Panc1 (cell line): ENCODE measurements at regions not wholly inside any gene's neighbourhood (a gene's known extent, or its start where the extent isn't known, plus 50 kb on each side); places are given as distances from the start of the nearest gene placed in this dataset.

Experiments used
- ATAC-seq: fragments of 200-7000 bp; cut with Tn5 transposase; 2 replicates; pipeline ENCODE4 v1.9.1; 2020; ENCODE audit warnings: mild to moderate bottlenecking, moderate library complexity
- BruUV-seq: library from RNA; stranded (reverse); fragments of 400-500 nt; replicated peaks from 2 replicates; lab custom pipeline; 2021; lab: Mats Ljungman, UMichigan
- CTCF ChIA-PET: fragments of 300-600 bp; sonication (Branson Sonifier 250); formaldehyde crosslinking; loops from one replicate; lab custom pipeline; 2022; ENCODE audit warnings: antibody characterized with exemption; lab: Charles Lee
- POLR2A ChIA-PET: fragments of 300-600 bp; sonication (Branson Sonifier 250); formaldehyde crosslinking; loops from one replicate; lab custom pipeline; 2022; ENCODE audit warnings: antibody characterized with exemption; lab: Charles Lee
- DNase-seq: peaks from one replicate; pipeline ENCODE4 v3.0.0-alpha.2; 2010; ENCODE audit warnings: low read depth, low spot score
- H3K27ac ChIP-seq: 2 replicates; pipeline ENCODE4 v1.5.1; 2011; ENCODE audit warnings: mild to moderate bottlenecking, low read length, inconsistent platforms
- H3K27me3 ChIP-seq: fragments of 200-500 bp; sonication (Bioruptor generic); 2 replicates; pipeline ENCODE4 v1.6.0; 2014; ENCODE audit warnings: low read length, inconsistent platforms; ENCODE audit not compliant: control insufficient read depth, insufficient read depth
- H3K36me3 ChIP-seq: fragments of 200-500 bp; sonication (Bioruptor generic); 2 replicates; pipeline ENCODE4 v1.5.1; 2014; ENCODE audit warnings: inconsistent platforms, mild to moderate bottlenecking, low read length, moderate library complexity; ENCODE audit not compliant: control insufficient read depth, insufficient read depth
- H3K4me1 ChIP-seq: 2 replicates; pipeline ENCODE4 v1.5.1; 2011; ENCODE audit warnings: inconsistent platforms, mild to moderate bottlenecking, low read length, moderate library complexity; ENCODE audit not compliant: control insufficient read depth, insufficient read depth
- H3K4me3 ChIP-seq, 2 experiments: 2 replicates each; pipeline ENCODE4 v1.5.1; 2011 to 2012; ENCODE audit warnings: low read depth in 2 of 2, low read length in 2 of 2, mild to moderate bottlenecking in 2 of 2, inconsistent platforms in 1 of 2, moderate library complexity in 1 of 2
- H3K9me3 ChIP-seq: fragments of 200-500 bp; sonication (Bioruptor generic); 2 replicates; pipeline ENCODE4 v1.5.1; 2014; ENCODE audit warnings: low read depth, mild to moderate bottlenecking, inconsistent platforms, low read length, moderate library complexity; ENCODE audit not compliant: control insufficient read depth, insufficient read depth
- CTCF ChIP-seq: fragments of 450-650 bp; IDR thresholded peaks from 2 replicates; pipeline ENCODE4 v1.5.1; 2017; ENCODE audit warnings: mild to moderate bottlenecking
- POLR2AphosphoS5 ChIP-seq: IDR thresholded peaks from 2 replicates; pipeline ENCODE4 v1.6.1; 2012; ENCODE audit warnings: mild to moderate bottlenecking, low read depth, low read length, moderate library complexity
- SIN3A ChIP-seq: IDR thresholded peaks from 2 replicates; pipeline ENCODE4 v1.6.1; 2012; ENCODE audit warnings: low read depth, mild to moderate bottlenecking, low read length, moderate library complexity, borderline replicate concordance; ENCODE audit not compliant: insufficient read depth
- TCF7L2 ChIP-seq: IDR thresholded peaks from 2 replicates; pipeline ENCODE4 v1.6.1; 2011; ENCODE audit warnings: mild to moderate bottlenecking, low read depth, low read length, inconsistent platforms
- in situ Hi-C: cut with HindIII; loops from 2 replicates; pipeline ENCODE4 v1.10.0; 2016; ENCODE audit warnings: low sequenced_read_pairs, low pct_unique_long_range_greater_than_20kb
- intact Hi-C: fragments of 100-400 bp; cut with micrococcal nuclease; formaldehyde crosslinking; loops from one replicate; pipeline ENCODE4 v1.10.0; 2022; ENCODE audit not compliant: unreplicated experiment
- TF ChIP-seq, protein P1 (sequence below), 2 experiments: IDR thresholded peaks; 2 replicates each; pipeline ENCODE4 v1.6.1; 2011 to 2012; ENCODE audit warnings: low read depth in 2 of 2, control low read depth in 1 of 2, low read length in 1 of 2, mild to moderate bottlenecking in 1 of 2, moderate library complexity in 1 of 2; ENCODE audit not compliant: insufficient read depth in 1 of 2

GRCh38 chr9:86790805-86791204 lies 156.5 kb downstream of the GAS1 start:
- H3K27ac ChIP-seq = no peak overlapping the region
- intact Hi-C loops (no loop called here), in situ Hi-C loops (no loop called here)
- no TSS peak for BruUV-seq
- ChIA-PET POLR2A (no interaction called here), CTCF (no interaction called here)
- no peaks in the 10 kb centered on the region for H3K36me3 ChIP-seq
- no peaks in the 10 kb centered on the region for H3K4me1 ChIP-seq
- TF ChIP-seq SIN3A (no peak), POLR2AphosphoS5 (no peak)
- H3K27me3 ChIP-seq = no peaks in the 10 kb centered on the region
- no peak for ATAC-seq
- H3K4me3 ChIP-seq = no peak overlapping the region
- DNase-seq = no peak
- H3K9me3 ChIP-seq = no peaks in the 10 kb centered on the region

- Histone ChIP-seq H3K36me3 (no peaks in the 10 kb centered on the region), H3K9me3 (no peaks in the 10 kb centered on the region), H3K4me1 (no peaks in the 10 kb centered on the region), H3K27me3 (no peaks in the 10 kb centered on the region), H3K4me3 (no peak overlapping the region), H3K27ac (no peak overlapping the region)
- no TSS peak for BruUV-seq
- POLR2A ChIA-PET = no interaction called here
- intact Hi-C loops (no loop called here), in situ Hi-C loops (no loop called here)
- CTCF ChIA-PET = no interaction called here
- TF ChIP-seq SIN3A (no peak), TCF7L2 (no peak), POLR2AphosphoS5 (no peak), CTCF (no peak)
- TF ChIP-seq, protein P1, sequence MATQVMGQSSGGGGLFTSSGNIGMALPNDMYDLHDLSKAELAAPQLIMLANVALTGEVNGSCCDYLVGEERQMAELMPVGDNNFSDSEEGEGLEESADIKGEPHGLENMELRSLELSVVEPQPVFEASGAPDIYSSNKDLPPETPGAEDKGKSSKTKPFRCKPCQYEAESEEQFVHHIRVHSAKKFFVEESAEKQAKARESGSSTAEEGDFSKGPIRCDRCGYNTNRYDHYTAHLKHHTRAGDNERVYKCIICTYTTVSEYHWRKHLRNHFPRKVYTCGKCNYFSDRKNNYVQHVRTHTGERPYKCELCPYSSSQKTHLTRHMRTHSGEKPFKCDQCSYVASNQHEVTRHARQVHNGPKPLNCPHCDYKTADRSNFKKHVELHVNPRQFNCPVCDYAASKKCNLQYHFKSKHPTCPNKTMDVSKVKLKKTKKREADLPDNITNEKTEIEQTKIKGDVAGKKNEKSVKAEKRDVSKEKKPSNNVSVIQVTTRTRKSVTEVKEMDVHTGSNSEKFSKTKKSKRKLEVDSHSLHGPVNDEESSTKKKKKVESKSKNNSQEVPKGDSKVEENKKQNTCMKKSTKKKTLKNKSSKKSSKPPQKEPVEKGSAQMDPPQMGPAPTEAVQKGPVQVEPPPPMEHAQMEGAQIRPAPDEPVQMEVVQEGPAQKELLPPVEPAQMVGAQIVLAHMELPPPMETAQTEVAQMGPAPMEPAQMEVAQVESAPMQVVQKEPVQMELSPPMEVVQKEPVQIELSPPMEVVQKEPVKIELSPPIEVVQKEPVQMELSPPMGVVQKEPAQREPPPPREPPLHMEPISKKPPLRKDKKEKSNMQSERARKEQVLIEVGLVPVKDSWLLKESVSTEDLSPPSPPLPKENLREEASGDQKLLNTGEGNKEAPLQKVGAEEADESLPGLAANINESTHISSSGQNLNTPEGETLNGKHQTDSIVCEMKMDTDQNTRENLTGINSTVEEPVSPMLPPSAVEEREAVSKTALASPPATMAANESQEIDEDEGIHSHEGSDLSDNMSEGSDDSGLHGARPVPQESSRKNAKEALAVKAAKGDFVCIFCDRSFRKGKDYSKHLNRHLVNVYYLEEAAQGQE (IDR thresholded peaks at IDR 0.05; ENCODE audit: insufficient read depth in 1 of 2, low read depth in 2 of 2, low read length in 1 of 2) = no peak
- DNase-seq (no peak), ATAC-seq (no peak)
These were observed 158.8 kb downstream of the GAS1 start for GRCh38 chr9:86788456-86788855.

DNA sequence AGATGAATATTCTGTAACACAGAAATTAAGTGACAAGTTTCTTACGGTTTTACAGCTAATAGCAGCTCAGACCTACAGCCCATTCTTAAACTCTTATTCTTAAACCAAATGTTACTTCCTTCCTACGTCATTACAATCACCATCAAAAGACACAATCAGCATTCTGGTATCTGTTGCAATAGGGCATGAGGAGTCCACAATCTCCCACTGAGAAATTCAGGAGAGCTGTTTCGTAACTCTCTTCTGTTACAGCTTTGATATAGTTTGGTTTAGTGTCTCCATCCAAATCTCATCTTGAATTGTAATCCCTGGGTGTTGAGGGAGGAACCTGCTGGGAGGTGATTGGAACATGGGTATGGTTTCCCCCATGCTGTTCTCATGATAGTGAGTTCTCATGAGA lies 163.4 kb downstream of the GAS1 start:
- no peak for TF ChIP-seq SIN3A
- no peak for TF ChIP-seq POLR2AphosphoS5
- Histone ChIP-seq H3K36me3 (no peaks in the 10 kb centered on the region), H3K27ac (no peak overlapping the region), H3K4me3 (no peak overlapping the region), H3K27me3 (no peaks in the 10 kb centered on the region), H3K9me3 (no peaks in the 10 kb centered on the region), H3K4me1 (no peaks in the 10 kb centered on the region)
- in situ Hi-C loops = no loop called here
- no TSS peak for BruUV-seq
- intact Hi-C loops = no loop called here
- ChIA-PET POLR2A (no interaction called here), CTCF (no interaction called here)
- DNase-seq = no peak
- no peak for ATAC-seq
